ENCODE measurements at regions not wholly inside any gene's neighbourhood (a gene's known extent, or its start where the extent isn't known, plus 50 kb on each side); places are given as distances from the start of the nearest gene placed in this dataset.

- TF ChIP-seq POLR2A (IDR thresholded peaks at IDR 0.05) (no peak), CTCF (IDR thresholded peaks at IDR 0.05) (no peak)
Measured at GRCh38 chr6:134626589-134626988, 308.7 kb upstream of the SGK1 start.

All from uterus (tissue), 2 donors.